ENCODE measurements at regions not wholly inside any gene's neighbourhood (a gene's known extent, or its start where the extent isn't known, plus 50 kb on each side); places are given as distances from the start of the nearest gene placed in this dataset.

DNA sequence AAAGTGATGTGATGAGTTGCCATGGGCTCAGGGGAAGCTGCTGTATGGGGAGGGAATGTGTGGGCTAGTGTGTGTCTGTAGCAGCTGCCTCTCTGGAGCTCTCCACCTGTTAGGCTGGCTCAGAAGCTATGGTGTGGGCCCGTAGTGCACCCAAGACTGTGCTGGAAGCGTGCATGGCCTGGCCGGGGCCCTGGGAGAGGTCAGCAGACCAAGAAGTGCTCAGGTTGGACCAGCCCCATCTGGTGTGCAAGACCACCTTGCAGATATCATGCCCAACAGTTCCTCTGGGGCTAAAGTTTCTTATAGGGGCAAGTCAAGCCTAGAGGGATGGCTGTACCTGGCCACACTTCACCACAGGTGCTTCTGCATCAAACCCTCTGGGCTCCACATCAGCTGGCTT lies 274.4 kb upstream of the CCDC179 start:
- Mint-ChIP-seq H3K4me1 (ENCODE audit: low read depth, unreplicated experiment) (no peaks in the 10 kb centered on the region), H3K9me3 (ENCODE audit: unreplicated experiment) (peaks cover 5% of the 10 kb centered on the region), H3K27ac (ENCODE audit: unreplicated experiment) (no peak overlapping the region), H3K27me3 (ENCODE audit: low read depth, unreplicated experiment) (no peaks in the 10 kb centered on the region), H3K4me3 (ENCODE audit: unreplicated experiment) (no peak overlapping the region), H3K36me3 (ENCODE audit: low read depth, unreplicated experiment) (no peaks in the 10 kb centered on the region)
- no peaks in the 10 kb centered on the region for H3K79me2 ChIP-seq (ENCODE audit: insufficient read depth, low read length)
- no peaks in the 10 kb centered on the region for H3K4me1 ChIP-seq (ENCODE audit: insufficient read depth, low read length)
- FAIRE-seq (no peak), DNase-seq (ENCODE audit: low read depth) (no peak)
- H2AFZ ChIP-seq (ENCODE audit: low read depth, low read length): no peak overlapping the region
- TF ChIP-seq, protein P1, sequence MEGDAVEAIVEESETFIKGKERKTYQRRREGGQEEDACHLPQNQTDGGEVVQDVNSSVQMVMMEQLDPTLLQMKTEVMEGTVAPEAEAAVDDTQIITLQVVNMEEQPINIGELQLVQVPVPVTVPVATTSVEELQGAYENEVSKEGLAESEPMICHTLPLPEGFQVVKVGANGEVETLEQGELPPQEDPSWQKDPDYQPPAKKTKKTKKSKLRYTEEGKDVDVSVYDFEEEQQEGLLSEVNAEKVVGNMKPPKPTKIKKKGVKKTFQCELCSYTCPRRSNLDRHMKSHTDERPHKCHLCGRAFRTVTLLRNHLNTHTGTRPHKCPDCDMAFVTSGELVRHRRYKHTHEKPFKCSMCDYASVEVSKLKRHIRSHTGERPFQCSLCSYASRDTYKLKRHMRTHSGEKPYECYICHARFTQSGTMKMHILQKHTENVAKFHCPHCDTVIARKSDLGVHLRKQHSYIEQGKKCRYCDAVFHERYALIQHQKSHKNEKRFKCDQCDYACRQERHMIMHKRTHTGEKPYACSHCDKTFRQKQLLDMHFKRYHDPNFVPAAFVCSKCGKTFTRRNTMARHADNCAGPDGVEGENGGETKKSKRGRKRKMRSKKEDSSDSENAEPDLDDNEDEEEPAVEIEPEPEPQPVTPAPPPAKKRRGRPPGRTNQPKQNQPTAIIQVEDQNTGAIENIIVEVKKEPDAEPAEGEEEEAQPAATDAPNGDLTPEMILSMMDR (IDR thresholded peaks at IDR 0.05; ENCODE audit: insufficient read depth, low read depth, low read length): no peak
- no peak for TF ChIP-seq EZH2 (IDR thresholded peaks at IDR 0.05; ENCODE audit: insufficient read depth, low read length)
- no peak overlapping the region for H3K4me2 ChIP-seq (ENCODE audit: low read length)
- H3K9me3 ChIP-seq (ENCODE audit: insufficient read depth, low read depth, low read length): no peaks in the 10 kb centered on the region
- H3K36me3 ChIP-seq (ENCODE audit: insufficient read depth, low read length): no peaks in the 10 kb centered on the region
- H3K27ac ChIP-seq (ENCODE audit: low read depth, low read length): no peak overlapping the region
- H3K9ac ChIP-seq (ENCODE audit: low read length): no peak overlapping the region
- H3K27me3 ChIP-seq (ENCODE audit: insufficient read depth, low read length): no peaks in the 10 kb centered on the region
- H3K4me3 ChIP-seq (ENCODE audit: insufficient read depth, low read depth, low read length): no peak overlapping the region
- no peaks in the 10 kb centered on the region for H4K20me1 ChIP-seq (ENCODE audit: insufficient read depth, low read length)

DNA sequence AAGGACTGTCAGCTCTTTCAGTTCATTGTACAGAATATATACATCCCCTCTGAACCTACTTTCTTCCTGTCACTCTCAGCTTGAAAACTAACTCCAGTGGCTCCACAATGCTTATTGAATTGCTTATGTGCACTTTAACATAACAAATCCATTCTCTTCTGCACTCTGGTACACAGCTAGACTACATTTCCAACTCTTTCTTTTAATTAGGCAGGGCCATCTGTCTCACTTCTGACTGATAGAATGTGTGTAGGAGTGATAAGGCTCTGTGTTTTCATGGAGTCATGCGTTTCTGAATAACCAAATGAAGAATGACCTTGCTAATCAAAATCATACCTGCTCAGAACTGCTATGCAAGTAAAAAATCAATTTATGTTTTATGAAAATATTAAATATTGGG lies 278.5 kb upstream of the CCDC179 start:
- H3K4me2 ChIP-seq (ENCODE audit: low read length): no peak overlapping the region
- H3K9ac ChIP-seq (ENCODE audit: low read length): no peak overlapping the region
- no peaks in the 10 kb centered on the region for H4K20me1 ChIP-seq (ENCODE audit: insufficient read depth, low read length)
- H3K27ac ChIP-seq (ENCODE audit: low read depth, low read length): no peak overlapping the region
- H3K4me3 ChIP-seq (ENCODE audit: insufficient read depth, low read depth, low read length): no peak overlapping the region
- no peak for TF ChIP-seq EZH2 (IDR thresholded peaks at IDR 0.05; ENCODE audit: insufficient read depth, low read length)
- TF ChIP-seq, protein P1 (IDR thresholded peaks at IDR 0.05; ENCODE audit: insufficient read depth, low read depth, low read length): no peak
- Mint-ChIP-seq H3K4me3 (ENCODE audit: unreplicated experiment) (no peak overlapping the region), H3K27ac (ENCODE audit: unreplicated experiment) (no peak overlapping the region), H3K9me3 (ENCODE audit: unreplicated experiment) (no peaks in the 10 kb centered on the region), H3K27me3 (ENCODE audit: low read depth, unreplicated experiment) (no peaks in the 10 kb centered on the region), H3K4me1 (ENCODE audit: low read depth, unreplicated experiment) (no peaks in the 10 kb centered on the region), H3K36me3 (ENCODE audit: low read depth, unreplicated experiment) (no peaks in the 10 kb centered on the region)
- no peaks in the 10 kb centered on the region for H3K9me3 ChIP-seq (ENCODE audit: insufficient read depth, low read depth, low read length)
- no peaks in the 10 kb centered on the region for H3K79me2 ChIP-seq (ENCODE audit: insufficient read depth, low read length)
- no peaks in the 10 kb centered on the region for H3K4me1 ChIP-seq (ENCODE audit: insufficient read depth, low read length)
- H3K27me3 ChIP-seq (ENCODE audit: insufficient read depth, low read length): no peaks in the 10 kb centered on the region
- H3K36me3 ChIP-seq (ENCODE audit: insufficient read depth, low read length): no peaks in the 10 kb centered on the region
- FAIRE-seq (no peak), DNase-seq (ENCODE audit: low read depth) (no peak)
- H2AFZ ChIP-seq (ENCODE audit: low read depth, low read length): no peak overlapping the region

DNA sequence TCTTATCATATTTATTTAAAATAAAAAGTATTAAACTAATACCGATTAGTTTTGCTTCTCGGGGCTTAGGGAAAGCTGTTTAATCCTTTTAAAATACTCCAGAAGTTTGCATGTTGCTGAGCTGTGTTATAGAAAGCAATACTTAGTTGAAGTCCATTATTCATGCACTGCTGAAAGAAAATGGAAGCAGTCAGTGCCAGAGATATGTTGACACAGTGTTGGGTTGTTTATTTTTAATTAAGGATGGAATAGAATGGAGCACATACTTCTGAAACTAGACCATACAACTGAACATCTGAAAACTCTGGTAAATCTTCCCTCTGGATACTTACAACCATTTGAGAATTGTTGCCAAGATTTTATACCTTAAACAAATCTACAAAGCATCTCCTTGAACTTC lies 282.7 kb upstream of the CCDC179 start:
- Mint-ChIP-seq H3K4me1 (ENCODE audit: low read depth, unreplicated experiment) (no peaks in the 10 kb centered on the region), H3K4me3 (ENCODE audit: unreplicated experiment) (no peak overlapping the region), H3K27me3 (ENCODE audit: low read depth, unreplicated experiment) (no peaks in the 10 kb centered on the region), H3K27ac (ENCODE audit: unreplicated experiment) (no peak overlapping the region), H3K9me3 (ENCODE audit: unreplicated experiment) (no peaks in the 10 kb centered on the region), H3K36me3 (ENCODE audit: low read depth, unreplicated experiment) (no peaks in the 10 kb centered on the region)
- Histone ChIP-seq H4K20me1 (ENCODE audit: insufficient read depth, low read length) (no peaks in the 10 kb centered on the region), H3K4me2 (ENCODE audit: low read length) (no peak overlapping the region), H3K27ac (ENCODE audit: low read depth, low read length) (no peak overlapping the region), H3K4me3 (ENCODE audit: insufficient read depth, low read depth, low read length) (no peak overlapping the region), H3K9ac (ENCODE audit: low read length) (no peak overlapping the region), H3K4me1 (ENCODE audit: insufficient read depth, low read length) (no peaks in the 10 kb centered on the region), H3K36me3 (ENCODE audit: insufficient read depth, low read length) (no peaks in the 10 kb centered on the region), H3K9me3 (ENCODE audit: insufficient read depth, low read depth, low read length) (no peaks in the 10 kb centered on the region), H2AFZ (ENCODE audit: low read depth, low read length) (no peak overlapping the region), H3K79me2 (ENCODE audit: insufficient read depth, low read length) (no peaks in the 10 kb centered on the region), H3K27me3 (ENCODE audit: insufficient read depth, low read length) (no peaks in the 10 kb centered on the region)
- FAIRE-seq (no peak), DNase-seq (ENCODE audit: low read depth) (no peak)
- TF ChIP-seq, protein P1 (IDR thresholded peaks at IDR 0.05; ENCODE audit: insufficient read depth, low read depth, low read length): no peak
- no peak for TF ChIP-seq EZH2 (IDR thresholded peaks at IDR 0.05; ENCODE audit: insufficient read depth, low read length)
